A673 (cell line): ENCODE measurements at regions not wholly inside any gene's neighbourhood (a gene's known extent, or its start where the extent isn't known, plus 50 kb on each side); places are given as distances from the start of the nearest gene placed in this dataset.

Source experiments
- CTCF ChIP-seq: fragments of 300-800, 200-600 bp; sonication (generic); conservative IDR thresholded peaks from 2 replicates; pipeline ENCODE4 v1.5.1; 2017; ENCODE audit warnings: low read depth, mild to moderate bottlenecking, antibody characterized with exemption, low read length, moderate library complexity, mixed read lengths
- EZH2 ChIP-seq: fragments of 200-600 bp; sonication (generic); IDR thresholded peaks from 2 replicates; pipeline ENCODE4 v1.6.1; 2017; ENCODE audit warnings: borderline replicate concordance, low read depth, mild to moderate bottlenecking, mixed read lengths, antibody characterized with exemption, low read length; ENCODE audit not compliant: poor library complexity, severe bottlenecking

DNA sequence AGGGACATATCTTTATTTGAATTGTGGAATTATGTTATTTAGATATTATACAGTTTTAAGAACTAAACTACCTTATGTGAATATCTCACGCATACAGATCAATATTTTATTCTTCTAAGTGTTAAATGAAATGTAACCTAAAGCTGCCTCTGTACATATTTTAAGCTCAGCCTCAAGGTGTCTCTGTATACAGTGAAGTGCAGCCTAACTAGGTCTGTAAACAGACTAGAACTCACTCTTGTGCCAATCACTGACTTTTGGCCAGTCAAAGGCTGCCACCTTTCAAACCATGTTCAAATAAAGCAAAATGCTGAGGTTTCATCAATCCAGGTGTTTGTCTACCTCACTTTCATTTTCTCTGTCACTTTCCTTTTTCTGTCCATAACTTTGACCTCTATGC lies 1074.5 kb upstream of the PRKX start:
- TF ChIP-seq EZH2 (no peak), CTCF (no peak)
